Mesenchymal stem cell (in vitro differentiated cells and primary cell): ENCODE measurements at regions not wholly inside any gene's neighbourhood (a gene's known extent, or its start where the extent isn't known, plus 50 kb on each side); places are given as distances from the start of the nearest gene placed in this dataset.

Source experiments
- DNase-seq: peaks from one replicate; pipeline ENCODE4 v3.0.0-alpha.2; 2013
- H2AFZ ChIP-seq: one replicate; pipeline ENCODE4 v1.6.1; 2013; ENCODE audit warnings: low read depth, mild to moderate bottlenecking, control low read depth, inconsistent platforms, low read length, moderate library complexity
- H2AK5ac ChIP-seq: 2 replicates; pipeline ENCODE4 v1.6.1; 2013; ENCODE audit warnings: low read length, moderate library complexity, mild to moderate bottlenecking, inconsistent platforms; ENCODE audit not compliant: severe bottlenecking
- H2BK120ac ChIP-seq: one replicate; pipeline ENCODE4 v1.6.1; 2013; ENCODE audit warnings: low read depth, mild to moderate bottlenecking, inconsistent platforms, low read length, moderate library complexity
- H2BK12ac ChIP-seq, 2 experiments: one replicate each; pipeline ENCODE4 v1.6.1; 2013; ENCODE audit warnings: inconsistent platforms in 2 of 2, low read length in 2 of 2, mild to moderate bottlenecking in 2 of 2, moderate library complexity in 2 of 2, control low read depth in 1 of 2
- H2BK15ac ChIP-seq: one replicate; pipeline ENCODE4 v1.6.1; 2013; ENCODE audit warnings: mild to moderate bottlenecking, low read depth, inconsistent platforms; ENCODE audit not compliant: poor library complexity, severe bottlenecking
- H2BK5ac ChIP-seq: 2 replicates; pipeline ENCODE4 v1.6.1; 2013; ENCODE audit warnings: low read depth, mild to moderate bottlenecking, low read length, control low read depth, inconsistent platforms; ENCODE audit not compliant: poor library complexity, severe bottlenecking
- H3K14ac ChIP-seq, 2 experiments: one replicate each; pipeline ENCODE4 v1.6.1; 2013; ENCODE audit warnings: inconsistent platforms in 2 of 2, low read length in 2 of 2, control low read depth in 1 of 2, mild to moderate bottlenecking in 1 of 2, moderate library complexity in 1 of 2
- H3K18ac ChIP-seq, 2 experiments: one replicate each; pipeline ENCODE4 v1.6.1; 2013; ENCODE audit warnings: inconsistent platforms in 2 of 2, low read length in 2 of 2, control low read depth in 1 of 2, low read depth in 1 of 2, mild to moderate bottlenecking in 1 of 2
- H3K23ac ChIP-seq, 2 experiments: one replicate each; pipeline ENCODE4 v1.6.1; 2013; ENCODE audit warnings: inconsistent platforms in 2 of 2, low read length in 2 of 2, mild to moderate bottlenecking in 2 of 2, moderate library complexity in 2 of 2, control low read depth in 1 of 2
- H3K27ac ChIP-seq: 2 replicates; pipeline ENCODE4 v1.5.1; 2013; ENCODE audit warnings: mild to moderate bottlenecking, moderate library complexity, low read length, control low read depth, inconsistent platforms; ENCODE audit not compliant: poor library complexity, severe bottlenecking
- H3K27me3 ChIP-seq, 2 experiments: 2 replicates each; pipeline versions ENCODE4 v1.6.1 to v1.7.0; 2013; ENCODE audit warnings: low read length in 2 of 2, mild to moderate bottlenecking in 2 of 2, moderate library complexity in 2 of 2, control low read depth in 1 of 2, inconsistent platforms in 1 of 2; ENCODE audit not compliant: control insufficient read depth in 1 of 2, insufficient read depth in 1 of 2
- H3K36me3 ChIP-seq, 2 experiments: 2 replicates each; pipeline versions ENCODE4 v1.6.1 to v1.7.0; 2013; ENCODE audit warnings: low read length in 2 of 2, control low read depth in 1 of 2, inconsistent platforms in 1 of 2, low read depth in 1 of 2, mild to moderate bottlenecking in 1 of 2; ENCODE audit not compliant: insufficient read depth in 2 of 2, control insufficient read depth in 1 of 2
- H3K4ac ChIP-seq, 2 experiments: one replicate each; pipeline ENCODE4 v1.6.1; 2013; ENCODE audit warnings: inconsistent platforms in 2 of 2, low read length in 2 of 2, mild to moderate bottlenecking in 2 of 2, moderate library complexity in 2 of 2, control low read depth in 1 of 2, low read depth in 1 of 2
- H3K4me1 ChIP-seq: 2 replicates; pipeline ENCODE4 v1.6.1; 2013; ENCODE audit warnings: low read depth, low read length, control low read depth; ENCODE audit not compliant: control insufficient read depth, insufficient read depth
- H3K4me2 ChIP-seq: 2 replicates; pipeline ENCODE4 v1.6.1; 2013; ENCODE audit warnings: low read length, mild to moderate bottlenecking, inconsistent platforms; ENCODE audit not compliant: poor library complexity, severe bottlenecking
- H3K4me3 ChIP-seq, 2 experiments: 2 replicates each; pipeline versions ENCODE4 v1.5.1 to v1.7.0; 2013; ENCODE audit warnings: low read length in 2 of 2, mild to moderate bottlenecking in 2 of 2, control low read depth in 1 of 2, low read depth in 1 of 2; ENCODE audit not compliant: insufficient read depth in 1 of 2
- H3K79me1 ChIP-seq: replicated peaks from 2 replicates; pipeline ENCODE4 v1.6.1; 2013; ENCODE audit warnings: mild to moderate bottlenecking, control low read depth, low read length, inconsistent platforms; ENCODE audit not compliant: poor library complexity, severe bottlenecking
- H3K9ac ChIP-seq: 2 replicates; pipeline ENCODE4 v1.7.0; 2013; ENCODE audit warnings: mild to moderate bottlenecking, low read length, moderate library complexity
- H3K9me3 ChIP-seq: 2 replicates; pipeline ENCODE4 v1.7.0; 2013; ENCODE audit warnings: mild to moderate bottlenecking, low read length; ENCODE audit not compliant: control insufficient read depth
- H4K8ac ChIP-seq: one replicate; pipeline ENCODE4 v1.6.1; 2013; ENCODE audit warnings: inconsistent platforms, mild to moderate bottlenecking, low read length, moderate library complexity
- H4K91ac ChIP-seq: one replicate; pipeline ENCODE4 v1.6.1; 2013; ENCODE audit warnings: mild to moderate bottlenecking, low read length, inconsistent platforms
- WGBS: methylation state at CpG from one replicate; pipeline ENCODE4 v1.1.7; 2013; ENCODE audit warnings: mixed read lengths; 5-methylcytosine and 5-hydroxymethylcytosine counted together

- Histone ChIP-seq H3K36me3 (no peaks in the 10 kb centered on the region), H3K79me1 (no peaks in the 10 kb centered on the region), H3K9me3 (no peaks in the 10 kb centered on the region), H3K18ac (no peak overlapping the region), H3K27me3 (peaks cover 0 to 3% of the 10 kb centered on the region in 2 experiments), H4K91ac (no peak overlapping the region), H3K27ac (no peak overlapping the region), H3K9ac (no peak overlapping the region), H2BK5ac (no peak overlapping the region), H2AFZ (no peak overlapping the region), H2AK5ac (no peak overlapping the region), H3K4ac (no peak overlapping the region), H2BK12ac (no peak overlapping the region), H2BK15ac (no peak overlapping the region), H2BK120ac (no peak overlapping the region), H3K4me2 (no peak overlapping the region), H3K4me1 (no peaks in the 10 kb centered on the region), H3K14ac (no peak overlapping the region), H4K8ac (no peak overlapping the region), H3K4me3 (no peak overlapping the region), H3K23ac (no peak overlapping the region)
- 100% methylated on average over 1 of the region's 2 CpGs for WGBS
- no peak for DNase-seq
Observed at GRCh38 chr1:58353168-58353567, 193.4 kb downstream of the OMA1 start.

DNA sequence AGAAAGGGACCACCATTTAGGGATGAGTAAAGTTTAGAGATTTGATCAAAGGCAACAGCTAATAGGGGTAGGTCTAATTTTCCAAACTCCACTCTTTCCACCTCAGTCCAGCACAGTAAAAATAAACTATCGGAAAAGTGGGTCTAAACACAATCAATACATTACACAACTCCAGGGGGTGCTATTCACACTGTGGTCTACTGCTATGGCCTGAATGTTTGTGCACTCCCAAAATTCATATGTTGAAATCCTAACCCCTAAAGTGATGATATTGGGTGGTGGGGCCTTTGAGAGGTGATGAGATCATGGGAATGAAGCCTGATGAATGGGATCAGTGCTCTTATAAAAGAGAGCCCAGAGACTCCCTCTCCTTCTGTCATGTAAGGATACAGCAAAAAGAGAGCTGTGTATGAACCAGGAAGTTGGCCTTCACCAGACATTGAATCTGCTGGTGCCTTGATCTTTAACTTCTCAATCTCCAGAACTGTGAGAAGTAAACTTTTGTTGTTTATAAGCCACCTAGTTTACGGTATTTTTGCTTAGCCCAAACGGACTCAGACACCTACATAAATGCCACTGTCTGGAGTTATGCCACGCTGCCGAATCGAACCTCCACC, 193.9 kb downstream of the OMA1 start:
- Histone ChIP-seq H4K91ac (no peak overlapping the region), H3K36me3 (no peaks in the 10 kb centered on the region), H2BK12ac (no peak overlapping the region), H3K9ac (no peak overlapping the region), H3K18ac (no peak overlapping the region), H2BK5ac (no peak overlapping the region), H3K23ac (no peak overlapping the region), H3K4me3 (no peak overlapping the region), H2BK120ac (no peak overlapping the region), H3K14ac (no peak overlapping the region), H3K4ac (no peak overlapping the region), H2AFZ (no peak overlapping the region), H2AK5ac (no peak overlapping the region), H3K9me3 (no peaks in the 10 kb centered on the region), H3K4me2 (no peak overlapping the region), H2BK15ac (no peak overlapping the region), H3K79me1 (no peaks in the 10 kb centered on the region), H4K8ac (no peak overlapping the region), H3K27ac (no peak overlapping the region), H3K27me3 (peaks cover 0 to 3% of the 10 kb centered on the region in 2 experiments), H3K4me1 (no peaks in the 10 kb centered on the region)
- 94% methylated on average over 3 of the region's 6 CpGs for WGBS
- DNase-seq, result no peak

DNA sequence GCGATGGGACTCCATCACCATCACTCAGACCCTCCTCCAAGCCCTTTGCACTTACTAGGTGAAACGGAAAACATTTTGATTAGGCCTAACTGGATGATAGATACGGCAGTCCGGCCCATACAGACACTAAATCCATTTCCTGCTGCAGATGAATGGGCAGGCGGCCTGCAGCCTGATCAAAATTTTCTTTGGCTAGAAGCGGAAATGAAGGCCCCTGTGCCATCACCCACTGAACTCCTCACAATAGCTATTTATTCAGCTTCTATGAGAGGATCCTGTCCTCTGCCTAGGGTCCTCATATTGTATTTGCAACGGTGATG, 200.5 kb downstream of the OMA1 start:
- no peak overlapping the region for H3K9ac ChIP-seq

GRCh38 chr1:58345215-58346035, 201.1 kb downstream of the OMA1 start:
- Histone ChIP-seq H4K91ac (no peak overlapping the region), H3K79me1 (no peaks in the 10 kb centered on the region), H2BK120ac (no peak overlapping the region), H4K8ac (no peak overlapping the region), H3K9me3 (no peaks in the 10 kb centered on the region), H3K4ac (no peak overlapping the region), H3K14ac (no peak overlapping the region), H3K23ac (no peak overlapping the region), H3K27ac (no peak overlapping the region), H3K18ac (no peak overlapping the region), H2BK12ac (no peak overlapping the region), H3K4me2 (no peak overlapping the region), H3K36me3 (no peaks in the 10 kb centered on the region), H3K9ac (no peak overlapping the region), H2BK15ac (no peak overlapping the region), H2BK5ac (no peak overlapping the region), H3K4me3 (no peak overlapping the region), H2AK5ac (no peak overlapping the region), H3K4me1 (no peaks in the 10 kb centered on the region), H2AFZ (no peak overlapping the region), H3K27me3 (peaks cover 0 to 6% of the 10 kb centered on the region in 2 experiments)
- DNase-seq, result no peak
- WGBS, result 37% methylated on average over 5 of the region's 5 CpGs

More for the DNA sequence above, 200.5 kb downstream of the OMA1 start:
- Histone ChIP-seq H2BK5ac (peak overlapping the region; percentile 38), H4K91ac (no peak overlapping the region), H3K14ac (no peak overlapping the region), H3K27me3 (peaks cover 0 to 6% of the 10 kb centered on the region in 2 experiments), H3K27ac (no peak overlapping the region), H3K4me3 (no peak overlapping the region), H3K79me1 (no peaks in the 10 kb centered on the region), H3K4ac (no peak overlapping the region), H2BK120ac (no peak overlapping the region), H3K18ac (no peak overlapping the region), H3K4me1 (no peaks in the 10 kb centered on the region), H2AK5ac (no peak overlapping the region), H4K8ac (no peak overlapping the region), H3K36me3 (no peaks in the 10 kb centered on the region), H2AFZ (no peak overlapping the region), H2BK12ac (no peak overlapping the region), H2BK15ac (no peak overlapping the region), H3K4me2 (no peak overlapping the region), H3K9me3 (no peaks in the 10 kb centered on the region), H3K23ac (no peak overlapping the region)
- 73% methylated on average over 7 of the region's 7 CpGs for WGBS
- no peak for DNase-seq
